CD14-positive monocyte (primary cell): ENCODE measurements at regions not wholly inside any gene's neighbourhood (a gene's known extent, or its start where the extent isn't known, plus 50 kb on each side); places are given as distances from the start of the nearest gene placed in this dataset.

ENCODE experiments used
- DNase-seq, 3 donors: peaks; one replicate each; pipeline ENCODE4 v3.0.0-alpha.2; 2011 to 2022
- H2AFZ ChIP-seq: 2 replicates; pipeline ENCODE4 v1.6.0; 2012; ENCODE audit warnings: mild to moderate bottlenecking, low read depth, low read length, inconsistent platforms; ENCODE audit not compliant: insufficient read depth, poor library complexity, severe bottlenecking
- H3K27ac ChIP-seq, 2 donors: 1 replicate in 1 of 2; 2 replicates in 1 of 2; pipeline ENCODE4 v1.5.1; 2012 to 2013; ENCODE audit warnings: low read length in 2 of 2, control low read depth in 1 of 2, inconsistent platforms in 1 of 2, low read depth in 1 of 2, mild to moderate bottlenecking in 1 of 2
- H3K27me3 ChIP-seq, 2 donors: one replicate each; pipeline versions ENCODE4 v1.6.0 to v1.6.1; 2011 to 2013; ENCODE audit warnings: low read length in 2 of 2; ENCODE audit not compliant: control insufficient read depth in 2 of 2, insufficient read depth in 2 of 2
- H3K36me3 ChIP-seq, 2 donors: replicated peaks in 1 of 2; 1 replicate in 1 of 2; 2 replicates in 1 of 2; pipeline versions ENCODE4 v1.5.1 to v1.6.1; 2012 to 2013; ENCODE audit warnings: low read length in 2 of 2, control low read depth in 1 of 2, inconsistent platforms in 1 of 2, mild to moderate bottlenecking in 1 of 2; ENCODE audit not compliant: insufficient read depth in 2 of 2, control insufficient read depth in 1 of 2
- H3K4me1 ChIP-seq, 2 donors: 1 replicate in 1 of 2; 2 replicates in 1 of 2; pipeline versions ENCODE4 v1.5.1 to v1.6.1; 2012 to 2013; ENCODE audit warnings: low read length in 2 of 2, control low read depth in 1 of 2, inconsistent platforms in 1 of 2, mild to moderate bottlenecking in 1 of 2, moderate library complexity in 1 of 2; ENCODE audit not compliant: insufficient read depth in 2 of 2, control insufficient read depth in 1 of 2
- H3K4me2 ChIP-seq: replicated peaks from 2 replicates; pipeline ENCODE3; 2012; ENCODE audit warnings: low read length, moderate library complexity, mild to moderate bottlenecking; ENCODE audit not compliant: poor library complexity, severe bottlenecking; ENCODE audit errors: extremely low read depth
- H3K4me3 ChIP-seq, 3 experiments: fragments of 200-600 bp in 1 of 3; sonication (generic) in 1 of 3; replicated peaks in 1 of 3; 1 replicate in 2 of 3; 2 replicates in 1 of 3; pipeline ENCODE4 v1.5.1; 2011 to 2013; ENCODE audit warnings: low read length in 3 of 3, mild to moderate bottlenecking in 3 of 3, control low read depth in 2 of 3, low read depth in 2 of 3, inconsistent platforms in 1 of 3, moderate library complexity in 1 of 3
- H3K79me2 ChIP-seq: 2 replicates; pipeline ENCODE4 v1.6.0; 2012; ENCODE audit warnings: mild to moderate bottlenecking, control low read depth, inconsistent platforms, low read length, moderate library complexity; ENCODE audit not compliant: insufficient read depth
- H3K9ac ChIP-seq: 2 replicates; pipeline ENCODE4 v1.6.0; 2017; ENCODE audit warnings: low read length, mild to moderate bottlenecking; ENCODE audit not compliant: insufficient read depth, poor library complexity, severe bottlenecking
- H3K9me3 ChIP-seq, 2 donors: replicated peaks in 1 of 2; 1 replicate in 1 of 2; 2 replicates in 1 of 2; pipeline versions ENCODE4 v1.5.1 to v1.6.1; 2012 to 2013; ENCODE audit warnings: low read length in 2 of 2, control low read depth in 1 of 2; ENCODE audit not compliant: control insufficient read depth in 1 of 2, insufficient read depth in 1 of 2
- H4K20me1 ChIP-seq: 2 replicates; pipeline ENCODE4 v1.6.0; 2012; ENCODE audit warnings: mild to moderate bottlenecking, low read length, control low read depth, moderate library complexity; ENCODE audit not compliant: insufficient read depth
- H3K27ac Mint-ChIP-seq, 7 donors: one replicate each; pipeline ENCODE4 v1.8.0; 2020; ENCODE audit warnings: mild to moderate bottlenecking in 7 of 7, mixed read lengths in 7 of 7, moderate library complexity in 6 of 7, inconsistent platforms in 2 of 7
- H3K27me3 Mint-ChIP-seq, 3 donors: one replicate each; pipeline ENCODE4 v1.8.0; 2021 to 2022; ENCODE audit warnings: low read depth in 3 of 3, mild to moderate bottlenecking in 3 of 3, mixed read lengths in 3 of 3, moderate library complexity in 3 of 3, inconsistent platforms in 1 of 3
- H3K36me3 Mint-ChIP-seq, 2 donors: one replicate each; pipeline ENCODE4 v1.8.0; 2020; ENCODE audit warnings: mixed read lengths in 2 of 2, inconsistent platforms in 1 of 2, mild to moderate bottlenecking in 1 of 2
- H3K4me1 Mint-ChIP-seq: one replicate; pipeline ENCODE4 v1.8.0; 2020; ENCODE audit warnings: mild to moderate bottlenecking, mixed read lengths
- H3K4me3 Mint-ChIP-seq, 2 donors: one replicate each; pipeline ENCODE4 v1.8.0; 2020; ENCODE audit warnings: mild to moderate bottlenecking in 2 of 2, mixed read lengths in 2 of 2, moderate library complexity in 1 of 2
- H3K9me3 Mint-ChIP-seq, 7 donors: one replicate each; pipeline ENCODE4 v1.8.0; 2020 to 2022; ENCODE audit warnings: mixed read lengths in 7 of 7, mild to moderate bottlenecking in 6 of 7, moderate library complexity in 6 of 7, inconsistent platforms in 2 of 7
- WGBS: methylation state at CpG from one replicate; pipeline ENCODE4 v1.1.5; 2013; ENCODE audit warnings: missing lambda C conversion rate; ENCODE audit not compliant: insufficient coverage; 5-methylcytosine and 5-hydroxymethylcytosine counted together
- intact Hi-C, 2 donors: fragments of 100-400 bp; cut with micrococcal nuclease; formaldehyde crosslinking; loops; one replicate each; pipeline versions ENCODE4 v1.15.0 to v1.15.1; 2023
- TF ChIP-seq, protein P1 (sequence below): fragments of 200-600 bp; IDR thresholded peaks from one replicate; pipeline ENCODE4 v1.8.0; 2022; ENCODE audit warnings: antibody characterized with exemption, mild to moderate bottlenecking

DNA sequence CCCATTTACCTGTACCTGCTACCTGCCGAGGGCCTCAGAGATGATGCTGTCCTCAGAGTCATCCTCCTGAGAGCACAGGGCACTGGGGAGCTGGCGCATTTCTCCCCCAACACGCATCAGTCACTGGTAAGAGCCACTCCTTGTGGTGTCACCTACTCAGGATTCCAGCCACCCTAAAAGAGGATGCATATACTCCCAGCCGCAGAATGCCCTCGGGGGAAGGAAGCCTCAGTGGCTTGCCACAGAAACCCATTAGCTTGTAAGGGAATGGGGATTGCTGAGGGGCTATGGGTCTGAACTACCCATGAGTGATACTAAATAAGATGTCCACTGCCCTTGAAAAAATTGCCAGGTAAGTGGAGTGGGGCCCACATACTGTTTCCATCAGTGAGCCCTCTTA is 279.2 kb downstream of the WDR11 start:
- Histone ChIP-seq H3K9me3 (no peaks in the 10 kb centered on the region), H3K36me3 (no peaks in the 10 kb centered on the region), H3K9ac (no peak overlapping the region), H3K27ac (no peak overlapping the region), H3K4me2 (no peak overlapping the region), H3K27me3 (no peaks in the 10 kb centered on the region), H3K4me3 (no peak overlapping the region), H3K4me1 (no peaks in the 10 kb centered on the region), H4K20me1 (no peaks in the 10 kb centered on the region), H2AFZ (no peak overlapping the region), H3K79me2 (no peaks in the 10 kb centered on the region)
- peaks cover 0 to 11% (median 7%) of the 10 kb centered on the region in 7 donors for H3K9me3 Mint-ChIP-seq
- H3K4me1 Mint-ChIP-seq: no peaks in the 10 kb centered on the region
- no peak overlapping the region for H3K4me3 Mint-ChIP-seq
- intact Hi-C loops: no loop called here
- no peak for DNase-seq
- TF ChIP-seq, protein P1, sequence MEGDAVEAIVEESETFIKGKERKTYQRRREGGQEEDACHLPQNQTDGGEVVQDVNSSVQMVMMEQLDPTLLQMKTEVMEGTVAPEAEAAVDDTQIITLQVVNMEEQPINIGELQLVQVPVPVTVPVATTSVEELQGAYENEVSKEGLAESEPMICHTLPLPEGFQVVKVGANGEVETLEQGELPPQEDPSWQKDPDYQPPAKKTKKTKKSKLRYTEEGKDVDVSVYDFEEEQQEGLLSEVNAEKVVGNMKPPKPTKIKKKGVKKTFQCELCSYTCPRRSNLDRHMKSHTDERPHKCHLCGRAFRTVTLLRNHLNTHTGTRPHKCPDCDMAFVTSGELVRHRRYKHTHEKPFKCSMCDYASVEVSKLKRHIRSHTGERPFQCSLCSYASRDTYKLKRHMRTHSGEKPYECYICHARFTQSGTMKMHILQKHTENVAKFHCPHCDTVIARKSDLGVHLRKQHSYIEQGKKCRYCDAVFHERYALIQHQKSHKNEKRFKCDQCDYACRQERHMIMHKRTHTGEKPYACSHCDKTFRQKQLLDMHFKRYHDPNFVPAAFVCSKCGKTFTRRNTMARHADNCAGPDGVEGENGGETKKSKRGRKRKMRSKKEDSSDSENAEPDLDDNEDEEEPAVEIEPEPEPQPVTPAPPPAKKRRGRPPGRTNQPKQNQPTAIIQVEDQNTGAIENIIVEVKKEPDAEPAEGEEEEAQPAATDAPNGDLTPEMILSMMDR: no peak
- no peaks in the 10 kb centered on the region for H3K36me3 Mint-ChIP-seq
- WGBS: 89% methylated on average over 4 of the region's 5 CpGs
- peaks cover 0 to 10% (median 0%) of the 10 kb centered on the region in 3 donors for H3K27me3 Mint-ChIP-seq
- H3K27ac Mint-ChIP-seq: no peak overlapping the region

DNA sequence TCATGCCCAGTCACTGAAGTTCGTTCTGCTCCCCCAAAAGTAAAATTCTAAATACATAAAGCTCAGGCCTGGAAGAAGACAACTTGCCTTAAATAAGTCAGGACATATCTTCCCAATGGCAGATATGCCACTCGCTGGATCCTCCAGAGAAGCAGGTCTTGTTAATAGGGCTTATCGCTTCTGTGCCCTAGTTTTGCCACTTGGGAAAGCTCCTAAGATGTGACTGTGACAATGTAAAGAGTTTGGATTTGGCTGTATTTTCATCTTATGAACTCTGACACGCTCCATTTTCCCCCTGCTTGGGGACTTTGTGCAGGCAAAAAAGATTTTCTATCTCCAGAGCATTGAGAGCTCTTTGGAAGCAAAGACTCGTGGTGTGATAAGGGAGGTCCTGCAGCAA is 279.9 kb downstream of the WDR11 start:
- Histone ChIP-seq H3K9ac (no peak overlapping the region), H3K27ac (no peak overlapping the region), H3K4me3 (no peak overlapping the region), H3K9me3 (no peaks in the 10 kb centered on the region), H2AFZ (no peak overlapping the region), H4K20me1 (no peaks in the 10 kb centered on the region), H3K27me3 (no peaks in the 10 kb centered on the region), H3K36me3 (no peaks in the 10 kb centered on the region), H3K4me2 (no peak overlapping the region), H3K79me2 (no peaks in the 10 kb centered on the region), H3K4me1 (no peaks in the 10 kb centered on the region)
- H3K9me3 Mint-ChIP-seq: peaks cover 0 to 11% (median 7%) of the 10 kb centered on the region in 7 donors
- no peaks in the 10 kb centered on the region for H3K4me1 Mint-ChIP-seq
- 84% methylated on average over 2 of the region's 5 CpGs for WGBS
- no peak for DNase-seq
- H3K4me3 Mint-ChIP-seq: no peak overlapping the region
- H3K27me3 Mint-ChIP-seq: peaks cover 0 to 10% (median 0%) of the 10 kb centered on the region in 3 donors
- TF ChIP-seq, protein P1: no peak
- no peaks in the 10 kb centered on the region for H3K36me3 Mint-ChIP-seq
- no peak overlapping the region for H3K27ac Mint-ChIP-seq
- intact Hi-C loops: no loop called here
